ENCODE measurements at regions not wholly inside any gene's neighbourhood (a gene's known extent, or its start where the extent isn't known, plus 50 kb on each side); places are given as distances from the start of the nearest gene placed in this dataset.

DNA sequence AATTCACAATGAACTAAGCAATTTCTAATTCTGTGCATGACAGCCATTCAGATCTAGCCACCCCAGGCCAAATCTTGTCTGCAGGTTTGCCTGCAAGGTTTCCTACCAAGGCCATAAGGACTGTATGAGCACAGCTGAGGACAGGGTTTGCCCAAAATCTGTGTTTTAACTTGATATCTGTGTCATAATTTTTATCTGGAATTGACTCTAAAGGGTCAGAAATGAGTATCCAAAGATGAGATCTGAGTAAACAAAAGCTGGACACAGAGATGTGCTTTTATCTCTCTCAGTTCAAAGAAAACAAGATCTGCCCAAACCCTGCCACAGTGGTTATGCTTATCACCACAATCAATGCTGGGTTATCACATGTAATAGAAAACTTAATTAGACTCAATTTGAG lies 154.6 kb upstream of the COL8A1 start:
- H3K4me2 ChIP-seq (ENCODE audit: insufficient read depth, insufficient read length, low read length), result no peak overlapping the region
- no peak overlapping the region for H3K56ac ChIP-seq (ENCODE audit: insufficient read length, low read depth, low read length)
- no peaks in the 10 kb centered on the region for H3K79me2 ChIP-seq (ENCODE audit: insufficient read depth, low read length)
- H4K5ac ChIP-seq (ENCODE audit: insufficient read length, low read depth, low read length), result no peak overlapping the region
- H3K79me1 ChIP-seq (ENCODE audit: insufficient read depth, low read depth, low read length, poor library complexity, severe bottlenecking), result no peaks in the 10 kb centered on the region
- no peak overlapping the region for H3K27ac ChIP-seq (ENCODE audit: insufficient read length, low read depth, low read length)
- no peak overlapping the region for H2BK5ac ChIP-seq (ENCODE audit: insufficient read length, low read length)
- H2BK15ac ChIP-seq (ENCODE audit: low read depth, low read length), result no peak overlapping the region
- no peaks in the 10 kb centered on the region for H3K23me2 ChIP-seq (ENCODE audit: insufficient read length, low read depth, low read length, poor library complexity, severe bottlenecking)
- no peaks in the 10 kb centered on the region for H3K27me3 ChIP-seq (ENCODE audit: insufficient read depth, low read length)
- H3K23ac ChIP-seq (ENCODE audit: insufficient read length, low read depth, low read length), result no peak overlapping the region
- H2AK5ac ChIP-seq (ENCODE audit: insufficient read length, low read length), result no peak overlapping the region
- no peak overlapping the region for H3K4me3 Mint-ChIP-seq
- no peak overlapping the region for H3T11ph ChIP-seq (ENCODE audit: low read length)
- H4K8ac ChIP-seq (replicated peaks; ENCODE audit: insufficient read length, low read depth, low read length), result no peak overlapping the region
- H3K4me1 ChIP-seq (ENCODE audit: insufficient read depth, low read length), result no peaks in the 10 kb centered on the region
- no peaks in the 10 kb centered on the region for H3K9me3 ChIP-seq (ENCODE audit: control insufficient read depth, low read depth, low read length)
- H3K4ac ChIP-seq (ENCODE audit: low read depth, low read length), result no peak overlapping the region
- peaks cover 7 to 8% of the 10 kb centered on the region in 2 experiments; a peak in 3 of 4 replicates for H3K4me1 Mint-ChIP-seq
- H2BK120ac ChIP-seq (ENCODE audit: low read depth, low read length, poor library complexity, severe bottlenecking), result no peak overlapping the region
- H3K36me3 Mint-ChIP-seq (ENCODE audit: insufficient read depth in 1 of 3, low read depth in 3 of 3), result peaks cover 6 to 19% (median 8%) of the 10 kb centered on the region in 3 experiments; a peak in 6 of 7 replicates
- TF ChIP-seq, protein P1, sequence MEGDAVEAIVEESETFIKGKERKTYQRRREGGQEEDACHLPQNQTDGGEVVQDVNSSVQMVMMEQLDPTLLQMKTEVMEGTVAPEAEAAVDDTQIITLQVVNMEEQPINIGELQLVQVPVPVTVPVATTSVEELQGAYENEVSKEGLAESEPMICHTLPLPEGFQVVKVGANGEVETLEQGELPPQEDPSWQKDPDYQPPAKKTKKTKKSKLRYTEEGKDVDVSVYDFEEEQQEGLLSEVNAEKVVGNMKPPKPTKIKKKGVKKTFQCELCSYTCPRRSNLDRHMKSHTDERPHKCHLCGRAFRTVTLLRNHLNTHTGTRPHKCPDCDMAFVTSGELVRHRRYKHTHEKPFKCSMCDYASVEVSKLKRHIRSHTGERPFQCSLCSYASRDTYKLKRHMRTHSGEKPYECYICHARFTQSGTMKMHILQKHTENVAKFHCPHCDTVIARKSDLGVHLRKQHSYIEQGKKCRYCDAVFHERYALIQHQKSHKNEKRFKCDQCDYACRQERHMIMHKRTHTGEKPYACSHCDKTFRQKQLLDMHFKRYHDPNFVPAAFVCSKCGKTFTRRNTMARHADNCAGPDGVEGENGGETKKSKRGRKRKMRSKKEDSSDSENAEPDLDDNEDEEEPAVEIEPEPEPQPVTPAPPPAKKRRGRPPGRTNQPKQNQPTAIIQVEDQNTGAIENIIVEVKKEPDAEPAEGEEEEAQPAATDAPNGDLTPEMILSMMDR (conservative IDR thresholded peaks at IDR 0.05), result no peak
- H3K9me3 Mint-ChIP-seq, result peaks cover 19 to 23% of the 10 kb centered on the region in 2 experiments
- no peak overlapping the region for H3K9ac ChIP-seq (ENCODE audit: extremely low read depth, insufficient read length, low read length)
- H4K20me1 ChIP-seq (ENCODE audit: control insufficient read depth, insufficient read depth, insufficient read length), result no peaks in the 10 kb centered on the region
- H3K27me3 Mint-ChIP-seq (ENCODE audit: low read depth), result no peaks in the 10 kb centered on the region
- no peak overlapping the region for H3K27ac Mint-ChIP-seq
- no peak for DNase-seq
- H4K91ac ChIP-seq (ENCODE audit: insufficient read length, low read depth, low read length), result no peak overlapping the region
- H2BK20ac ChIP-seq (ENCODE audit: low read depth, low read length, poor library complexity, severe bottlenecking), result no peak overlapping the region
- no peak overlapping the region for H3K18ac ChIP-seq (ENCODE audit: insufficient read length, low read depth, low read length)
- no peak overlapping the region for H3K14ac ChIP-seq (ENCODE audit: insufficient read depth, low read length)
- no peak overlapping the region for H2AFZ ChIP-seq (ENCODE audit: low read length)
- no peak overlapping the region for H2BK12ac ChIP-seq (ENCODE audit: insufficient read length, low read depth, low read length)
